ENCODE measurements at regions not wholly inside any gene's neighbourhood (a gene's known extent, or its start where the extent isn't known, plus 50 kb on each side); places are given as distances from the start of the nearest gene placed in this dataset.

GRCh38 chr6:152905551-152906299 lies 77.1 kb downstream of the FBXO5 start:
- DNase-seq: no peak

GRCh38 chr6:152909241-152909640 lies 73.6 kb downstream of the FBXO5 start:
- no peak for DNase-seq

- DNase-seq: no peak
Observed at GRCh38 chr6:152916035-152916434, 66.8 kb downstream of the FBXO5 start.

DNA sequence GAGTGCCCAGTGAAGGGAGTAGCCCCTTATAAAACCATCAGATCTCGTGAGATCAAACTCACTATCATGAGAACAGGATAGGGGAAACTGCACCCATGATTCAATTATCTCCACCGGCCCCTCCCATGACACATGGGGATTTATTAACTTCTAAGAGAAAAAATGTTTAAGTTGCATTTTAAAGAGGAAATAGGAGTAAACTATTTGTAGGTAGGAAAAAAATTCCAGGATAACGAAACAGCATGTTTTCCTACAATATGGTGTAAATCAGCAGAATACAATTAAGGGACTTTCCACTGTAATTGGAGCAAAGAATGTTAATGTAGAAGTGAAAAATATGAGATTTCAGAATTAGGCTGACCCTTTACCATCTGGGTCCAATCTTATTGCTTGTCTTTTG lies 63.9 kb downstream of the FBXO5 start:
- no peak for DNase-seq

DNA sequence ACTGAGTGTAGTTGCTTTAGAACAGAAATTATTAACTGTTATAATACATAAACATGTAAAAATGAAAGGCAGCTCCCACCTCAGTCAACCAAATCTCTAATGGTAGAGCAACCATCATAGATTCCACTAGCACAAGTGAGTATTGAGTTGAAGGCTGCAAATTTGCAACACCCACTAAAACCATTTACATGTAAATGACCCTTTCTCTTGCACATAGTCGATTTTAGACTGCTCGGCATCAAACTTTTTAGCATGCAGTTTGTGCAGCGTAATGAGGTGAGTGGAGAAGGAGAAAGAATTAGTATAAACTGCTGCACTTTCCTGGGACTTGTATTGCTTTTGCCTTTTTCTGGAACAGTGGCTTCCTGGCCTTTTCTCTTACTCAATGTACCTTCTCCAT lies 62.8 kb downstream of the FBXO5 start:
- DNase-seq: no peak

Data from NCI-H1417 (cell line).